A673 (cell line): ENCODE measurements at regions not wholly inside any gene's neighbourhood (a gene's known extent, or its start where the extent isn't known, plus 50 kb on each side); places are given as distances from the start of the nearest gene placed in this dataset.

Experiments
- BruUV-seq: library from RNA; stranded (reverse); fragments of 400-500 nt; replicated peaks from 2 replicates; lab custom pipeline; 2021; lab: Mats Ljungman, UMichigan
- CTCF ChIA-PET: fragments of 300-600 bp; sonication (Branson Sonifier 250); formaldehyde crosslinking; loops from one replicate; lab custom pipeline; 2022; ENCODE audit warnings: antibody characterized with exemption; lab: Charles Lee
- POLR2A ChIA-PET: fragments of 300-600 bp; sonication (Branson Sonifier 250); formaldehyde crosslinking; loops from one replicate; lab custom pipeline; 2022; ENCODE audit warnings: antibody characterized with exemption; ENCODE audit not compliant: low non-redundant PET; lab: Charles Lee
- DNase-seq: peaks from one replicate; pipeline ENCODE4 v3.0.0-alpha.2; 2015; ENCODE audit warnings: low spot score
- H3K27ac ChIP-seq: fragments of 200-600 bp; sonication (generic); 2 replicates; pipeline ENCODE4 v1.5.1; 2016; ENCODE audit warnings: mixed run types, low read depth, mild to moderate bottlenecking, mixed read lengths, antibody characterized with exemption, low read length; ENCODE audit not compliant: poor library complexity, severe bottlenecking
- H3K27me3 ChIP-seq: fragments of 200-600 bp; sonication (generic); replicated peaks from 2 replicates; pipeline ENCODE4 v1.6.1; 2017; ENCODE audit warnings: mixed run types, low read depth, mild to moderate bottlenecking, mixed read lengths, antibody characterized with exemption, low read length; ENCODE audit not compliant: insufficient read depth, poor library complexity
- H3K36me3 ChIP-seq: fragments of 200-600 bp; sonication (generic); 2 replicates; pipeline ENCODE4 v1.6.1; 2016; ENCODE audit warnings: mixed run types, mild to moderate bottlenecking, mixed read lengths, antibody characterized with exemption, low read length; ENCODE audit not compliant: insufficient read depth, poor library complexity, severe bottlenecking
- H3K4me1 ChIP-seq: fragments of 200-600 bp; sonication (generic); 2 replicates; pipeline ENCODE4 v1.6.1; 2017; ENCODE audit warnings: mixed run types, mild to moderate bottlenecking, mixed read lengths, antibody characterized with exemption, low read length; ENCODE audit not compliant: insufficient read depth, poor library complexity, severe bottlenecking
- H3K4me3 ChIP-seq: fragments of 200-600 bp; sonication (generic); 2 replicates; pipeline ENCODE4 v1.5.1; 2016; ENCODE audit warnings: low read depth, mixed run types, mild to moderate bottlenecking, mixed read lengths, low read length; ENCODE audit not compliant: poor library complexity, severe bottlenecking
- H3K9me3 ChIP-seq: fragments of 200-600 bp; sonication (generic); 2 replicates; pipeline ENCODE4 v1.6.1; 2016; ENCODE audit warnings: mixed run types, low read depth, mild to moderate bottlenecking, mixed read lengths, antibody characterized with exemption, low read length; ENCODE audit not compliant: poor library complexity, severe bottlenecking
- CTCF ChIP-seq: fragments of 300-800, 200-600 bp; sonication (generic); conservative IDR thresholded peaks from 2 replicates; pipeline ENCODE4 v1.5.1; 2017; ENCODE audit warnings: low read depth, mild to moderate bottlenecking, antibody characterized with exemption, low read length, moderate library complexity, mixed read lengths
- EZH2 ChIP-seq: fragments of 200-600 bp; sonication (generic); IDR thresholded peaks from 2 replicates; pipeline ENCODE4 v1.6.1; 2017; ENCODE audit warnings: borderline replicate concordance, low read depth, mild to moderate bottlenecking, mixed read lengths, antibody characterized with exemption, low read length; ENCODE audit not compliant: poor library complexity, severe bottlenecking
- intact Hi-C: fragments of 100-400 bp; cut with micrococcal nuclease; formaldehyde crosslinking; loops from one replicate; pipeline ENCODE4 v1.10.0; 2022; ENCODE audit not compliant: unreplicated experiment

DNA sequence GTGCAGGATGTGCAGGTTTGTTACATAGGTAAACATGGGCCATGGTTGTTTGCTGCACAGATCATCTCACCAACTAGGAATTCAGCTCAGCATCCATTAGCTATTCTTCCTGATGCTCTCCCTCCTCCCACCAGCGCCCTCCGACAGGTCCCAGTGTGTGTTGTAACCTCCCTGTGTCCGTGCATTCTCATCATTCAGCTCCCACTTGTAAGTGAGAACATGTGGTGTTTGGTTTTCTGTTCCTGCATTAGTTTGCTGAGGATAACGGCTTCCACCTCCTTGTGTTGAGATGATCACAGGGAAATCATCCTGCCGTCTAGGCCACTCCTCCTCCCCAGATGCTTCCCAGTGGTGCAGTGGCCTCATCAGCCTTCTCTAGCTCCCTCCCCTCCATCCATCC lies 261.6 kb upstream of the GALNT17 start:
- Histone ChIP-seq H3K4me3 (no peak overlapping the region), H3K4me1 (no peaks in the 10 kb centered on the region), H3K9me3 (no peaks in the 10 kb centered on the region), H3K27ac (no peak overlapping the region), H3K27me3 (no peaks in the 10 kb centered on the region), H3K36me3 (no peaks in the 10 kb centered on the region)
- BruUV-seq, result no TSS peak
- CTCF ChIA-PET, result no interaction called here
- no peak for TF ChIP-seq CTCF
- no peak for TF ChIP-seq EZH2
- POLR2A ChIA-PET, result no interaction called here
- intact Hi-C loops, result no loop called here
- no peak for DNase-seq

DNA sequence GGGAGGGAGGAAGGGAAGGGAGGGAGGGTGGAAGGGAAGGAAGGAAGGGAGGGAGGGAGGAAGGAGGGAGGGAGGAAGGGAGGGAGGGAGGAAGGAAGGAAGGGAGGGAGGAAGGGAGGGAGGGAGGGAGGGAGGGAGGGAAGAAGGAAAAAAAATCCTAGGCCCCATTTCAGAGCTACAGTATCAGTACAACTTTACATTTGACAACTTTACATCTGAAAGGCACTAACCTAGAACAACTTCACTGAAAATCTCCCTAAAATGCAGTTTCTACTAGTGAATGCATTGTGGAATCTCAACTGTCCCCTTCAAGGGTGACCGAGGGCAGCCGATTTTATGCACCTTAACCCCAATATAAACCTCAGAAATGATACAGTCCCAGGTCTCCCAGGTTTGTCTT lies 259.8 kb upstream of the GALNT17 start:
- no peak for DNase-seq
- CTCF ChIA-PET, result no interaction called here
- intact Hi-C loops, result no loop called here

GRCh38 chr7:70881167-70881847 lies 250.6 kb upstream of the GALNT17 start:
- CTCF ChIA-PET, result no interaction called here
- Histone ChIP-seq H3K36me3 (no peaks in the 10 kb centered on the region), H3K27ac (no peak overlapping the region), H3K4me3 (no peak overlapping the region), H3K4me1 (no peaks in the 10 kb centered on the region), H3K27me3 (no peaks in the 10 kb centered on the region), H3K9me3 (peaks cover 6% of the 10 kb centered on the region)
- POLR2A ChIA-PET, result no interaction called here
- intact Hi-C loops, result no loop called here
- TF ChIP-seq EZH2, result no peak
- BruUV-seq, result no TSS peak
- DNase-seq, result peak; percentile 2

More for the DNA sequence above, 259.8 kb upstream of the GALNT17 start:
- no TSS peak for BruUV-seq
- POLR2A ChIA-PET, result no interaction called here
- Histone ChIP-seq H3K4me1 (no peaks in the 10 kb centered on the region), H3K4me3 (no peak overlapping the region), H3K9me3 (no peaks in the 10 kb centered on the region), H3K27me3 (no peaks in the 10 kb centered on the region), H3K36me3 (no peaks in the 10 kb centered on the region), H3K27ac (no peak overlapping the region)
- TF ChIP-seq CTCF (no peak), EZH2 (no peak)
